ENCODE measurements at regions not wholly inside any gene's neighbourhood (a gene's known extent, or its start where the extent isn't known, plus 50 kb on each side); places are given as distances from the start of the nearest gene placed in this dataset.

GRCh38 chr3:103613397-103614156 lies 1178.8 kb downstream of the ZPLD1 start:
- TF ChIP-seq ZNF274 (IDR thresholded peaks at IDR 0.05; ENCODE audit: low read depth, low read length): no peak
- TF ChIP-seq YY1 (IDR thresholded peaks at IDR 0.05; ENCODE audit: insufficient read depth, insufficient read length): no peak
- TF ChIP-seq SUZ12 (IDR thresholded peaks at IDR 0.05; ENCODE audit: extremely low read depth, insufficient read depth, insufficient read length): no peak
